Body of pancreas (tissue), 4 donors: ENCODE measurements at regions not wholly inside any gene's neighbourhood (a gene's known extent, or its start where the extent isn't known, plus 50 kb on each side); places are given as distances from the start of the nearest gene placed in this dataset.
A peak's percentile ranks its signal among the peaks of the same experiment; 100 is the strongest.

Source experiments
- ATAC-seq: fragments of 150-250 bp; one replicate; pipeline ENCODE4 v1.9.1; 2016
- DNase-seq, 4 donors: peaks; one replicate each; pipeline ENCODE4 v3.0.0-alpha.2; 2019
- H3K27ac ChIP-seq, 4 donors: fragments of 200-600 bp; sonication (generic); 1 replicate in 3 of 4; 2 replicates in 1 of 4; pipeline versions ENCODE4 v1.5.1 to v1.6.1; 2016 to 2019; ENCODE audit warnings: mild to moderate bottlenecking in 1 of 4, mixed read lengths in 1 of 4, moderate library complexity in 1 of 4
- H3K27me3 ChIP-seq, 2 donors: fragments of 200-600 bp; sonication (generic); one replicate each; pipeline ENCODE4 v1.6.0; 2016; ENCODE audit warnings: mild to moderate bottlenecking in 1 of 2
- H3K36me3 ChIP-seq, 2 donors: fragments of 200-600 bp; sonication (generic); replicated peaks in 1 of 2; 2 replicates each; pipeline ENCODE4 v1.5.1; 2016; ENCODE audit warnings: low read depth in 2 of 2; ENCODE audit not compliant: insufficient read depth in 1 of 2
- H3K4me1 ChIP-seq: fragments of 200-600 bp; sonication (generic); one replicate; pipeline ENCODE4 v1.6.0; 2016
- H3K4me3 ChIP-seq, 2 donors: fragments of 200-600 bp; sonication (generic); 1 replicate in 1 of 2; 2 replicates in 1 of 2; pipeline ENCODE4 v1.5.1; 2016 to 2019
- H3K9me3 ChIP-seq, 3 donors: fragments of 200-600 bp; sonication (generic); 1 replicate in 2 of 3; 2 replicates in 1 of 3; pipeline ENCODE4 v1.5.1; 2016
- POLR2A ChIP-seq, 3 donors: fragments of 450-650 bp; IDR thresholded peaks; one replicate each; pipeline ENCODE4 v1.6.1; 2016; ENCODE audit warnings: antibody characterized with exemption in 3 of 3, mild to moderate bottlenecking in 2 of 3
- WGBS, 2 donors: methylation state at CpG; one replicate each; pipeline ENCODE4 v1.1.5; 2017; 5-methylcytosine and 5-hydroxymethylcytosine counted together
- intact Hi-C: fragments of 100-400 bp; cut with DNase I; formaldehyde crosslinking; loops from one replicate; pipeline ENCODE4 v1.15.1; 2023
- TF ChIP-seq, protein P1 (sequence below), 7 experiments: fragments of 450-650 bp in 4 of 7; fragments of 200-600 bp in 3 of 7; sonication (generic) in 3 of 7; IDR thresholded peaks; one replicate each; pipeline ENCODE4 v1.5.1; 2016 to 2019; ENCODE audit warnings: antibody characterized with exemption in 7 of 7

DNA sequence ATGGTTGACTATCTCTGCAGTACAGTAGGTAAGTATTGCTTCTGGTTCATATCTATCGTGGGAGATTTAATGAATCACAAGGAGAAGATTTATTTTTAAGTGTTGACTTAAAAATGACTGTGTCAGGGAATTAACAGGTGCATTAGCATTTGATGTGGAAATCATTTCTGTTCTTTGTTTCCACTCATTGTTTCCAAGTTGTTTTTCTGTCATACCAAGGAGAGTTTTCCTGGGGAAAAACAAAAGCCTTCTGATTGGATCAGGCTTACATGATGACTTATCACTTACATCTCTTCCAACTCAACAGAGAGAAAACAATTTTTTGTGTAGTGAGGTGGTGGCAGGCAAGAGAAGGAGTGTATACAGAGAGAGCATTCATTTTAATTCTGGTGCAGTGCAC, 686.4 kb downstream of the HTR1B start:
- TF ChIP-seq, protein P1, sequence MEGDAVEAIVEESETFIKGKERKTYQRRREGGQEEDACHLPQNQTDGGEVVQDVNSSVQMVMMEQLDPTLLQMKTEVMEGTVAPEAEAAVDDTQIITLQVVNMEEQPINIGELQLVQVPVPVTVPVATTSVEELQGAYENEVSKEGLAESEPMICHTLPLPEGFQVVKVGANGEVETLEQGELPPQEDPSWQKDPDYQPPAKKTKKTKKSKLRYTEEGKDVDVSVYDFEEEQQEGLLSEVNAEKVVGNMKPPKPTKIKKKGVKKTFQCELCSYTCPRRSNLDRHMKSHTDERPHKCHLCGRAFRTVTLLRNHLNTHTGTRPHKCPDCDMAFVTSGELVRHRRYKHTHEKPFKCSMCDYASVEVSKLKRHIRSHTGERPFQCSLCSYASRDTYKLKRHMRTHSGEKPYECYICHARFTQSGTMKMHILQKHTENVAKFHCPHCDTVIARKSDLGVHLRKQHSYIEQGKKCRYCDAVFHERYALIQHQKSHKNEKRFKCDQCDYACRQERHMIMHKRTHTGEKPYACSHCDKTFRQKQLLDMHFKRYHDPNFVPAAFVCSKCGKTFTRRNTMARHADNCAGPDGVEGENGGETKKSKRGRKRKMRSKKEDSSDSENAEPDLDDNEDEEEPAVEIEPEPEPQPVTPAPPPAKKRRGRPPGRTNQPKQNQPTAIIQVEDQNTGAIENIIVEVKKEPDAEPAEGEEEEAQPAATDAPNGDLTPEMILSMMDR (IDR thresholded peaks at IDR 0.05) = no peak
- WGBS, 2 donors = 28 to 33% methylated on average over 1 of the region's 1 CpG
- no peak for ATAC-seq
- peak overlapping the region in 3 of 4 donors; percentile 73 to 79 (median 74) for H3K27ac ChIP-seq
- no peaks in the 10 kb centered on the region for H3K27me3 ChIP-seq
- no peaks in the 10 kb centered on the region for H3K9me3 ChIP-seq
- DNase-seq = no peak
- intact Hi-C loops = no loop called here
- peaks cover 20% of the 10 kb centered on the region for H3K4me1 ChIP-seq
- H3K36me3 ChIP-seq = no peaks in the 10 kb centered on the region
- no peak overlapping the region for H3K4me3 ChIP-seq

DNA sequence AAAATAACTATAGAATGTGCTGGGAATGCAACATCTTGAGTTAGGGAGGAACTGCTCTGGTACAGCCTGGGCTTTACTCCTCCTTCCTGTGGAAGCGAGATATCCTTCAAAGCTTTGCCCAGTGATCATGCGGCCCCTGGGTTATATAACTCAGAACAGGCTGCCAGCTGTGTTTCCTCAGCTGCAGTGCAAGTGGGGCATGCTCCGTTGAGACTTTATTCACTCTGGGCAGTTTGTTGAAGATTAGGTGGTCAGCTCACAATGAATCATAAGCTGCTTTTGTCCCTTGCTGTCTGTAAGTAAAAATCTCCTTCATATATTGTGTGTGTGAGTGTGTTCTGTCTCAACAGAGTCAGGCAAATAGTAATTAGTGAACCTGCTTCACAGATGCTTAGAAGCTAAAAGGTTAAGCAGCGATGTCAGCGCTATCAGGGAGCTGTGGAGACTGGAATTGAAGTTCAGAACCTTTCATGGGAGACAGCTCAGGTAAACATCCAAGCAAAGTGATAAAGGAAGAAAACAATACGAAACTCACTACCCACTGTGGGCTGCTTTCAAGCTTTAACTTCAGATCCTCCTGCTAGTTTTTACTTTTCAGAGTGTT, 688.4 kb downstream of the HTR1B start:
- Histone ChIP-seq H3K27ac (peak overlapping the region; percentile 72 to 79 (median 74)), H3K36me3 (no peaks in the 10 kb centered on the region), H3K4me3 (peak overlapping the region in 1 of 2 donors; percentile 31), H3K4me1 (peaks cover 9% of the 10 kb centered on the region), H3K27me3 (no peaks in the 10 kb centered on the region), H3K9me3 (no peaks in the 10 kb centered on the region)
- TF ChIP-seq, protein P1 (IDR thresholded peaks at IDR 0.05) = no peak
- peak; percentile 30 to 77 (median 73) for TF ChIP-seq POLR2A (IDR thresholded peaks at IDR 0.05)
- ATAC-seq (peak; percentile 90), DNase-seq (peak; percentile 75 to 84 (median 80))
- WGBS, 2 donors = 17 to 25% methylated on average over 6 of the region's 6 CpGs
- intact Hi-C loops = no loop called here

DNA sequence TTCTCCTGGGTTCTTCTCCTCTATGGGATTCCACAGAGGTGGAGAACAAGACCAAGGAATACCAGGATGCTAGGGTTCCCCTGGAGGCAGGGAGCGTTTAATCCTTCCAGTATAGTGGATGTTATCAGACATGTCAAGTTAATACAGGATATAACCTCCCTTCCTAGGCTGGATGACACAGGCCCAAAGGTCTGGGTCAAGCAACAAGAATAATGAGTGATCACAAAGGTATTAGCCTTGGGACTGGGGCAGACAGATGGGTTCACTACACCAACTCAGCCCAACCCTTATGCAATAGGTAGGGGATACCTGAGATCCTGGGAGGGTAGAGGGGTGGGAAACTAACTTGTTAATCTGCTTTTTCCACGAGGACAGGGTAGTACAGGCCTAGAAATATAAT, 690.3 kb downstream of the HTR1B start:
- DNase-seq = no peak
- Histone ChIP-seq H3K4me3 (no peak overlapping the region), H3K9me3 (no peaks in the 10 kb centered on the region), H3K27me3 (no peaks in the 10 kb centered on the region), H3K36me3 (no peaks in the 10 kb centered on the region), H3K4me1 (peaks cover 6% of the 10 kb centered on the region), H3K27ac (no peak overlapping the region)
- intact Hi-C loops = no loop called here
- no peak for TF ChIP-seq POLR2A (IDR thresholded peaks at IDR 0.05)
- TF ChIP-seq, protein P1 (IDR thresholded peaks at IDR 0.05) = no peak
- no peak for ATAC-seq
- WGBS, 2 donors = 0 to 27% methylated on average over 2 of the region's 2 CpGs

DNA sequence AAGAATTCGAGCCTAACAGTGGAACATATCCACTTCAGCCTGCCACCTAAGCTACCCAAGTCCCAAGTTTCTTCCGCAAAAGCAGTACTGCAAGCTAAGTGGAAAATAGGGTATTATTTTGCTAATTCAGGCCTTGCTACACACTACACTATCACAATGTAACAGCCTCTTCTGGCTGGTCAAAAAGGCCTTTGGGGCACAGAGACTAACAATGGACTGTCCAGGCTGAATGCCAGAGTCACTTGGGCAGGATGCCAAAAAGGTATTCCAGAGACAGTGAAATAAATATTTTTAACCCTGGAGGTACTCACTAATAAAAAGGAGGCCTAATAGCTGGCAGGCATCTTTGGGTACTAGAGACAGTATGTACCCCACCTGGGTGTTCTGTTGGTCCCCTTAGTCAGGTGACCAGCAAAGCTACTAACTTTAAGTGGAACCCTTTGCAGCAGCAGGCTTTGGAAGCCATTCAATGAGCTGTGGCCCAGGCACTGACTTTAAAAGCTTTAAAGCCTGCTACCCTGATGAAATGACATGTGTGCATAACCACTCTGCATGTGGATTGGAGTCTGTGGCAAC, 692.1 kb downstream of the HTR1B start:
- DNase-seq = peak in 2 of 4 donors; percentile 26 to 51
- WGBS, 2 donors = 64 to 79% methylated on average over 2 of the region's 2 CpGs
- ATAC-seq = no peak
- Histone ChIP-seq H3K36me3 (no peaks in the 10 kb centered on the region), H3K27ac (no peak overlapping the region), H3K4me3 (no peak overlapping the region), H3K4me1 (peaks cover 6% of the 10 kb centered on the region), H3K9me3 (no peaks in the 10 kb centered on the region), H3K27me3 (no peaks in the 10 kb centered on the region)
- TF ChIP-seq, protein P1 (IDR thresholded peaks at IDR 0.05) = no peak
- TF ChIP-seq POLR2A (IDR thresholded peaks at IDR 0.05) = no peak
- intact Hi-C loops = no loop called here

DNA sequence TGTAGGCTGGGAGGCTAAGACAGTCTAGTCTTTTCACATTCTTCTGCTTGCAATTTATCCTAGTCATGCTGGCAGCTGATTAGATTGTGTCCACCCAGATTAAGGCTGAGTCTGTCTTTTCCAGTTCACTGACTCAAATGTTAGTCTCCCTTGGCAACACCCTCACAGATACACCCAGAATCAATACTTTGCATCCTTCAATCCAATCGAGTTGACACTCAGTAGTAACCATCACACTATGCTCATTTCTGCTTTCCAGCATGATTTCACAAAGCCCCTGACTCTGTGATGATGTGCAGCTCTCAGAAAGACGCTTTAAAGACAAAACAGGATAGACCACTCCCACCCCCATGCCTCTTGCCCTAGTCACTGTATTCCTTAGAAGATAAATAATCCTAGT, 693.0 kb downstream of the HTR1B start:
- intact Hi-C loops = no loop called here
- 63 to 67% methylated on average over 2 of the region's 2 CpGs for WGBS, 2 donors
- Histone ChIP-seq H3K36me3 (no peaks in the 10 kb centered on the region), H3K27me3 (no peaks in the 10 kb centered on the region), H3K27ac (no peak overlapping the region), H3K4me3 (no peak overlapping the region), H3K9me3 (no peaks in the 10 kb centered on the region), H3K4me1 (peaks cover 6% of the 10 kb centered on the region)
- no peak for ATAC-seq
- TF ChIP-seq, protein P1 (IDR thresholded peaks at IDR 0.05) = no peak
- DNase-seq = no peak
